GM23338 (cell line): ENCODE measurements at regions not wholly inside any gene's neighbourhood (a gene's known extent, or its start where the extent isn't known, plus 50 kb on each side); places are given as distances from the start of the nearest gene placed in this dataset.

Experiments used
- ATAC-seq: fragments of 200-7000 bp; cut with Tn5 transposase; 3 replicates; pipeline ENCODE4 v1.9.1; 2020
- DNase-seq: peaks from one replicate; pipeline ENCODE4 v3.0.0-alpha.2; 2015; ENCODE audit warnings: low spot score
- H2AFZ ChIP-seq: fragments of 200-600 bp; sonication (generic); 2 replicates; pipeline ENCODE4 v1.8.0; 2016; ENCODE audit warnings: antibody characterized with exemption, mild to moderate bottlenecking, moderate library complexity
- H3F3A ChIP-seq: fragments of 200-600 bp; sonication (generic); replicated peaks from 2 replicates; pipeline ENCODE4 v1.8.0; 2017; ENCODE audit warnings: antibody characterized with exemption, mixed run types, low read depth
- H3K27ac ChIP-seq: fragments of 200-600 bp; sonication (generic); 2 replicates; pipeline ENCODE4 v1.6.1; 2016; ENCODE audit warnings: low read depth
- H3K27me3 ChIP-seq: fragments of 200-600 bp; sonication (generic); 2 replicates; pipeline ENCODE4 v1.8.0; 2016; ENCODE audit warnings: mild to moderate bottlenecking, mixed run types, moderate library complexity; ENCODE audit not compliant: insufficient read depth
- H3K36me3 ChIP-seq: fragments of 200-600 bp; sonication (generic); 2 replicates; pipeline ENCODE4 v1.8.0; 2016; ENCODE audit warnings: mild to moderate bottlenecking; ENCODE audit not compliant: insufficient read depth
- H3K4me1 ChIP-seq: fragments of 200-600 bp; sonication (generic); 2 replicates; pipeline ENCODE4 v1.8.0; 2016; ENCODE audit warnings: mild to moderate bottlenecking, moderate library complexity; ENCODE audit not compliant: insufficient read depth
- H3K4me2 ChIP-seq: fragments of 200-600 bp; sonication (generic); 2 replicates; pipeline ENCODE4 v1.7.1; 2017; ENCODE audit warnings: mixed run types
- H3K4me3 ChIP-seq: fragments of 200-600 bp; sonication (generic); 2 replicates; pipeline ENCODE4 v1.6.1; 2016; ENCODE audit warnings: mixed run types
- H3K79me2 ChIP-seq: fragments of 200-600 bp; sonication (generic); replicated peaks from 2 replicates; pipeline ENCODE4 v1.8.0; 2017; ENCODE audit warnings: mild to moderate bottlenecking; ENCODE audit not compliant: insufficient read depth
- H3K9me2 ChIP-seq: fragments of 200-600 bp; sonication (generic); 2 replicates; pipeline ENCODE4 v1.8.0; 2017; ENCODE audit not compliant: insufficient read depth
- H4K20me1 ChIP-seq: fragments of 200-600 bp; sonication (generic); replicated peaks from 2 replicates; pipeline ENCODE4 v1.8.0; 2017; ENCODE audit warnings: mild to moderate bottlenecking; ENCODE audit not compliant: insufficient read depth
- H3K27ac Mint-ChIP-seq: 2 replicates; pipeline ENCODE4 v1.8.0; 2020; ENCODE audit warnings: inconsistent platforms, mild to moderate bottlenecking, moderate library complexity, mixed read lengths
- H3K27me3 Mint-ChIP-seq: 3 replicates; pipeline ENCODE4 v1.8.0; 2022; ENCODE audit warnings: low read depth, mild to moderate bottlenecking, moderate library complexity, mixed read lengths, inconsistent platforms; ENCODE audit not compliant: insufficient read depth, poor library complexity
- H3K36me3 Mint-ChIP-seq: 3 replicates; pipeline ENCODE4 v1.8.0; 2021; ENCODE audit warnings: low read depth, mild to moderate bottlenecking, inconsistent platforms, moderate library complexity, mixed read lengths
- H3K4me1 Mint-ChIP-seq: 3 replicates; pipeline ENCODE4 v1.8.0; 2020; ENCODE audit warnings: mild to moderate bottlenecking, inconsistent platforms, mixed read lengths
- H3K4me3 Mint-ChIP-seq: 3 replicates; pipeline ENCODE4 v1.8.0; 2021; ENCODE audit warnings: moderate library complexity, mild to moderate bottlenecking, inconsistent platforms, mixed read lengths
- H3K9me3 Mint-ChIP-seq: 3 replicates; pipeline ENCODE4 v1.8.0; 2020; ENCODE audit warnings: moderate library complexity, mild to moderate bottlenecking, inconsistent platforms, mixed read lengths
- CREB1 ChIP-seq: fragments of 250-450 bp; sonication (Bioruptor Pico); IDR thresholded peaks from 2 replicates; pipeline ENCODE4 v1.5.0; 2020; ENCODE audit warnings: low read depth, mild to moderate bottlenecking, moderate library complexity
- EZH2 ChIP-seq: fragments of 200-600 bp; sonication (generic); IDR thresholded peaks from one replicate; pipeline ENCODE4 v1.8.0; 2017; ENCODE audit warnings: antibody characterized with exemption, mild to moderate bottlenecking, low read depth; ENCODE audit not compliant: unreplicated experiment
- ZNF114 ChIP-seq: fragments of 250-450 bp; sonication (Bioruptor Pico); IDR thresholded peaks from 2 replicates; pipeline ENCODE4 v1.5.0; 2020; ENCODE audit warnings: mild to moderate bottlenecking, moderate library complexity
- ZNF331 ChIP-seq: fragments of 250-450 bp; sonication (Bioruptor Pico); IDR thresholded peaks from 2 replicates; pipeline ENCODE4 v1.5.0; 2020; ENCODE audit warnings: low read depth, mild to moderate bottlenecking, moderate library complexity
- ZNF462 ChIP-seq: fragments of 250-450 bp; sonication (Bioruptor Pico); IDR thresholded peaks from 2 replicates; pipeline ENCODE4 v1.5.0; 2020; ENCODE audit warnings: mild to moderate bottlenecking, moderate library complexity
- TF ChIP-seq, protein P1 (sequence below): IDR thresholded peaks from 2 replicates; pipeline ENCODE4 v1.6.1; 2016; ENCODE audit warnings: antibody characterized with exemption
- TF ChIP-seq, protein P2 (sequence below), 2 experiments: fragments of 200-600 bp in 1 of 2; sonication (generic) in 1 of 2; conservative IDR thresholded peaks; 2 replicates each; pipeline versions ENCODE4 v1.5.1 to v1.6.1; 2016 to 2017; ENCODE audit warnings: antibody characterized with exemption in 2 of 2, low read depth in 2 of 2, mild to moderate bottlenecking in 2 of 2, moderate library complexity in 1 of 2

GRCh38 chr1:81560629-81561028, 240.1 kb upstream of the ADGRL2 start (continued):
- no peak for TF ChIP-seq EZH2
- no peak for TF ChIP-seq ZNF114 (CRISPR knock-in tag)
- TF ChIP-seq, protein P1, sequence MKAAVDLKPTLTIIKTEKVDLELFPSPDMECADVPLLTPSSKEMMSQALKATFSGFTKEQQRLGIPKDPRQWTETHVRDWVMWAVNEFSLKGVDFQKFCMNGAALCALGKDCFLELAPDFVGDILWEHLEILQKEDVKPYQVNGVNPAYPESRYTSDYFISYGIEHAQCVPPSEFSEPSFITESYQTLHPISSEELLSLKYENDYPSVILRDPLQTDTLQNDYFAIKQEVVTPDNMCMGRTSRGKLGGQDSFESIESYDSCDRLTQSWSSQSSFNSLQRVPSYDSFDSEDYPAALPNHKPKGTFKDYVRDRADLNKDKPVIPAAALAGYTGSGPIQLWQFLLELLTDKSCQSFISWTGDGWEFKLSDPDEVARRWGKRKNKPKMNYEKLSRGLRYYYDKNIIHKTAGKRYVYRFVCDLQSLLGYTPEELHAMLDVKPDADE, result no peak
- no peak for TF ChIP-seq ZNF331 (CRISPR knock-in tag)
- no peak for TF ChIP-seq ZNF462

- no peak overlapping the region for H3K4me3 Mint-ChIP-seq
- Histone ChIP-seq H3K9me2 (peaks cover 6% of the 10 kb centered on the region; the same call in 1 of the 2 replicates), H3K79me2 (no peaks in the 10 kb centered on the region), H4K20me1 (no peaks in the 10 kb centered on the region), H3K4me2 (no peak overlapping the region), H3K36me3 (no peaks in the 10 kb centered on the region), H3K4me3 (no peak overlapping the region), H3K4me1 (0 out of 2 replicates have a peak, but pooled peaks cover 9% of the 10 kb centered on the region), H2AFZ (0 out of 2 replicates have a peak overlapping the region, but pooled peaks have one; percentile 54), H3K27me3 (no peaks in the 10 kb centered on the region), H3K27ac (no peak overlapping the region), H3F3A (no peaks in the 10 kb centered on the region)
- ATAC-seq, result no peak
- no peak for DNase-seq
- peaks cover 8% of the 10 kb centered on the region for H3K27me3 Mint-ChIP-seq
- no peak overlapping the region for H3K27ac Mint-ChIP-seq
- no peak for TF ChIP-seq CREB1 (CRISPR knock-in tag)
- TF ChIP-seq, protein P2, sequence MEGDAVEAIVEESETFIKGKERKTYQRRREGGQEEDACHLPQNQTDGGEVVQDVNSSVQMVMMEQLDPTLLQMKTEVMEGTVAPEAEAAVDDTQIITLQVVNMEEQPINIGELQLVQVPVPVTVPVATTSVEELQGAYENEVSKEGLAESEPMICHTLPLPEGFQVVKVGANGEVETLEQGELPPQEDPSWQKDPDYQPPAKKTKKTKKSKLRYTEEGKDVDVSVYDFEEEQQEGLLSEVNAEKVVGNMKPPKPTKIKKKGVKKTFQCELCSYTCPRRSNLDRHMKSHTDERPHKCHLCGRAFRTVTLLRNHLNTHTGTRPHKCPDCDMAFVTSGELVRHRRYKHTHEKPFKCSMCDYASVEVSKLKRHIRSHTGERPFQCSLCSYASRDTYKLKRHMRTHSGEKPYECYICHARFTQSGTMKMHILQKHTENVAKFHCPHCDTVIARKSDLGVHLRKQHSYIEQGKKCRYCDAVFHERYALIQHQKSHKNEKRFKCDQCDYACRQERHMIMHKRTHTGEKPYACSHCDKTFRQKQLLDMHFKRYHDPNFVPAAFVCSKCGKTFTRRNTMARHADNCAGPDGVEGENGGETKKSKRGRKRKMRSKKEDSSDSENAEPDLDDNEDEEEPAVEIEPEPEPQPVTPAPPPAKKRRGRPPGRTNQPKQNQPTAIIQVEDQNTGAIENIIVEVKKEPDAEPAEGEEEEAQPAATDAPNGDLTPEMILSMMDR (conservative IDR thresholded peaks at IDR 0.05; ENCODE audit: low read depth in 2 of 2), result peak in 1 of 2 experiments; percentile 42; a peak in 2 of 4 replicates
- no peaks in the 10 kb centered on the region for H3K36me3 Mint-ChIP-seq
- H3K4me1 Mint-ChIP-seq, result peaks cover 9% of the 10 kb centered on the region
- H3K9me3 Mint-ChIP-seq, result no peaks in the 10 kb centered on the region
These were observed 240.9 kb upstream of the ADGRL2 start for GRCh38 chr1:81559662-81560350.
